Pancreas (tissue), 10 donors: ENCODE measurements at regions not wholly inside any gene's neighbourhood (a gene's known extent, or its start where the extent isn't known, plus 50 kb on each side); places are given as distances from the start of the nearest gene placed in this dataset.
A peak's percentile ranks its signal among the peaks of the same experiment; 100 is the strongest.

ENCODE experiments used
- ATAC-seq, 4 donors: fragments of 200-7000 bp; cut with Tn5 transposase; one replicate each; pipeline versions ENCODE4 v1.8.0 to v1.9.1; 2020; ENCODE audit warnings: mild to moderate bottlenecking in 4 of 4, moderate library complexity in 4 of 4
- DNase-seq, 6 donors: peaks; one replicate each; pipeline ENCODE4 v3.0.0-alpha.2; 2020
- FAIRE-seq: peaks from 2 replicates; lab custom pipeline; 2012; peaks lifted over from hg19 to GRCh38; lab: Jason Lieb, UNC
- H3K27ac ChIP-seq, 4 donors: fragments of 200-600 bp; sonication (generic); 1 replicate in 3 of 4; 2 replicates in 1 of 4; pipeline versions ENCODE4 v1.5.0 to v1.8.0; 2020
- H3K27me3 ChIP-seq, 4 donors: fragments of 200-600 bp; one replicate each; pipeline ENCODE4 v1.8.0; 2021
- H3K36me3 ChIP-seq, 3 donors: fragments of 200-600 bp; sonication (generic) in 1 of 3; one replicate each; pipeline versions ENCODE4 v1.5.0 to v1.8.0; 2020 to 2021
- H3K4me1 ChIP-seq, 3 donors: fragments of 200-600 bp; one replicate each; pipeline ENCODE4 v1.8.0; 2021
- H3K4me3 ChIP-seq, 4 donors: fragments of 200-600 bp; sonication (generic) in 2 of 4; one replicate each; pipeline versions ENCODE4 v1.5.0 to v1.8.0; 2020 to 2021
- H3K9me3 ChIP-seq, 4 donors: fragments of 200-600 bp; one replicate each; pipeline ENCODE4 v1.8.0; 2021
- CTCF ChIP-seq, 4 donors: fragments of 200-600 bp; sonication (generic) in 3 of 4; IDR thresholded peaks; one replicate each; pipeline versions ENCODE4 v1.5.0 to v1.8.0; 2021; ENCODE audit warnings: antibody characterized with exemption in 4 of 4
- WGBS, 2 donors: extraction: QIAGEN DNeasy Blood & Tissue Kit; methylation state at CpG; one replicate each; pipeline ENCODE4 v1.1.7; 2013; 5-methylcytosine and 5-hydroxymethylcytosine counted together
- intact Hi-C, 3 donors: fragments of 100-400 bp; cut with DNase I; formaldehyde crosslinking; loops; one replicate each; pipeline versions ENCODE4 v1.11.1 to v1.14.2; 2022
- donor health status: healthy with polysubstance abuse.
- donor health status: DM: no; HTN: no; CAD: no; lungs with moderate emphysema.
- donor health status: DM: no; HTN: no; CAD: no.
- donor health status: control.
- donor health status: control.
- donor health status: Bipolar disorder and iron deficiency.
- donor health status: DM: yes; HTN: yes; CAD: no.
- donor health status: DM: no; HTN: no; CAD: no.
- donor health status: DM: no; HTN: no; CAD: no.
- donor health status: DM: yes; HTN: yes; CAD: no.

GRCh38 chr15:37218351-37218916 lies 118.1 kb upstream of the MEIS2 start:
- H3K4me1 ChIP-seq, result peaks cover 3 to 8% (median 7%) of the 10 kb centered on the region in 3 donors
- no peaks in the 10 kb centered on the region for H3K27me3 ChIP-seq
- intact Hi-C loops, result no loop called here
- no peak for TF ChIP-seq CTCF (IDR thresholded peaks at IDR 0.05)
- no peak overlapping the region for H3K27ac ChIP-seq
- DNase-seq (no peak), ATAC-seq (no peak), FAIRE-seq (no peak)
- H3K4me3 ChIP-seq, result no peak overlapping the region
- no peaks in the 10 kb centered on the region for H3K36me3 ChIP-seq
- H3K9me3 ChIP-seq, result no peaks in the 10 kb centered on the region
- WGBS, 2 donors, result 83 to 84% methylated on average over 4 of the region's 4 CpGs

DNA sequence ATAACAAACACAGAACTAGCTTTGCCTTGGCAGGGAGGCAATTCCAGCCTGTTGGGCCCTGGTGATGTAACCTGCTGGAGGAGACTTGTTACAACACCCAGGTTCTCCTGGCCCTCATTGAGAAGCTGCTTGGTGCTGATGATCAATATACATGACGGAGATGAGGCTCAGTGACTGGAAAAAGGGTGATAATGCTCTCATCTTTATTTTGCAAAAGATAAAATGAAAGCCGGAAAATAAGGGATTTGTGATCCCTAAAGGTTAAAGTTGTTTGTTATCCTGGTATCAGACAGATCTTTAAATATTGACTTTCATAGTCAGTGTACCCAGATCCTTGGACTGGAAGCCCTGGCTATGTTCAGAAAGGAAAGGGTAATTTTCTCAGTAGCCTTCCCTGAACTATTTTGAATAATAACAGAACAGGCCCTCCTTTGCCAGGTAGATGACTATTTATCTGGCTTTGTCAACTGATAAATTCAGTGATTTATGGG lies 118.9 kb upstream of the MEIS2 start:
- Histone ChIP-seq H3K27ac (no peak overlapping the region), H3K9me3 (no peaks in the 10 kb centered on the region), H3K4me1 (peaks cover 3 to 8% (median 7%) of the 10 kb centered on the region in 3 donors), H3K27me3 (no peaks in the 10 kb centered on the region), H3K4me3 (no peak overlapping the region), H3K36me3 (no peaks in the 10 kb centered on the region)
- no peak for TF ChIP-seq CTCF (IDR thresholded peaks at IDR 0.05)
- intact Hi-C loops, result no loop called here
- FAIRE-seq, result no peak
- peak; percentile 72 to 89 (median 80) for ATAC-seq
- peak in 4 of 6 donors; percentile 8 to 24 (median 12) for DNase-seq
- WGBS, 2 donors, result 25 to 40% methylated on average over 2 of the region's 2 CpGs

DNA sequence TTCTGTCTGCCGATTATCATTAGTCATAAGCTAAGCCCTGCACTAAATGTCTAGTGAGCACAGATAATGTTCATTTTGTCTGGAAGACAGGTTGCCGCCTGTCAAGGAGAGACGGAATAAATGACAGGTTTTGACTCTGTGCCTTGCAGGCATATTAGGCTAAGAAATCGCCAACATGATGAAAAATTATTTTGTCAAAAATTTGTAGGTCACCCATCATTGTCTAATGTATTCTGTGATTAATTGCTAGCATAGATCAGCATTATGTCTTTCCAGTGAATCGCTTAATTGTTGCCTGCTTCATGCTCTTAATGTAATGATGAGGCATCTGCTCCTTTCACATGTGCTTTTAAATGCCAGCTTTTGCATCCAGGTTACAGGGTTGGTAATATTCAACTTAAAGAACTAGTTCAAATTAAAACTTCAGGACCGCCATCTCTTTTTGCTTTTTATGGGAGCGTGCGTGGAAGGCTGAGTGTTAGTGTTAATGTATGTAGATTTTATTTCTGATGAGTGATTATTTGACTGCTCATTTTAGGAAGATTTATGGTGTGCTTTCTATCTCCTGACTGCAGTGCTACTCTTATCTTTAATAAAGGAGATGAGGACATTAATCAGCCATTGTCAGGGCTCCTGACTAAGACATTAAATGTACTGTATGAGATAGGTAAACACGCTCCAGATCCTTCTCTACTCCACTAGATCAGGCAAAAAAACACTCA lies 120.8 kb upstream of the MEIS2 start:
- ATAC-seq, result peak in 3 of 4 donors; percentile 26 to 69 (median 63)
- 70 to 80% methylated on average over 9 of the region's 9 CpGs for WGBS, 2 donors

DNA sequence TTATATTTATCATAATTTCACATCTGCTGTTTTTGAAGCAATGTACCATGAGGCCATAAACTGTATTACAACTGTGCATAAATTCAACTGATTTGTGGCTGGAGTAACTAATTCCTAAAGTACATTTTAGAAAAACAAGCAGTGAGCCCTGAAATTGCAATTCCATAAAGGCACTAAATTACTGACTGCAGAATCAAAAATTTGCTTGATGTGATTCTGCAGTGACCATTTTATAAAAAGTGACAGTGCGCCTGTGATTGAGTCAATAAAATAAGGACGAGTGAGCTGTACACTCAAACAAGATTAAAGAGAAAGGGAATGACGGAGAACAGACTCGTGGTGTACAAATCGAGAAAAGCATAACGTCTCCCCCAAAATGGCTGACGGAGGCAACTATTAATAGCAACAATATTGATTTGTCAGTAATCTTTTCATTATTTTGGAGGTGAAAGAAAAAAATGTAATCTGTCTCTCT lies 121.4 kb upstream of the MEIS2 start:
- TF ChIP-seq CTCF (IDR thresholded peaks at IDR 0.05), result no peak
- intact Hi-C loops, result no loop called here
- H3K9me3 ChIP-seq, result no peaks in the 10 kb centered on the region
- ATAC-seq, result peak in 2 of 4 donors; percentile 40 to 53
- no peaks in the 10 kb centered on the region for H3K36me3 ChIP-seq
- FAIRE-seq, result no peak
- no peak for DNase-seq
- H3K4me3 ChIP-seq, result no peak overlapping the region
- H3K27ac ChIP-seq, result no peak overlapping the region
- 52 to 65% methylated on average over 7 of the region's 7 CpGs for WGBS, 2 donors
- no peaks in the 10 kb centered on the region for H3K27me3 ChIP-seq
- peaks cover 3 to 8% (median 7%) of the 10 kb centered on the region in 3 donors for H3K4me1 ChIP-seq

More for the DNA sequence above, 120.8 kb upstream of the MEIS2 start:
- Histone ChIP-seq H3K27me3 (no peaks in the 10 kb centered on the region), H3K9me3 (no peaks in the 10 kb centered on the region), H3K36me3 (no peaks in the 10 kb centered on the region), H3K4me1 (peaks cover 3 to 8% (median 7%) of the 10 kb centered on the region in 3 donors), H3K4me3 (no peak overlapping the region), H3K27ac (no peak overlapping the region)
- intact Hi-C loops, result no loop called here
- TF ChIP-seq CTCF (IDR thresholded peaks at IDR 0.05), result no peak
- FAIRE-seq (no peak), DNase-seq (no peak)
